T-helper 2 cell treated with Interferon-gamma antibody and Interleukin-4, amounts not matched to agents 5 μg/mL and 100 μg/mL, for 36 hours (primary cell): ENCODE measurements at regions not wholly inside any gene's neighbourhood (a gene's known extent, or its start where the extent isn't known, plus 50 kb on each side); places are given as distances from the start of the nearest gene placed in this dataset.
A peak's percentile ranks its signal among the peaks of the same experiment; 100 is the strongest.

Experiments used
- DNase-seq: peaks from one replicate; pipeline ENCODE4 v3.0.0; 2021; ENCODE audit warnings: low spot score
- H3K27ac Mint-ChIP-seq: one replicate; pipeline ENCODE4 v1.8.0; 2021; ENCODE audit warnings: mild to moderate bottlenecking, mixed read lengths
- H3K27me3 Mint-ChIP-seq: one replicate; pipeline ENCODE4 v1.8.0; 2021; ENCODE audit warnings: low read depth, mixed read lengths
- H3K36me3 Mint-ChIP-seq: one replicate; pipeline ENCODE4 v1.8.0; 2021; ENCODE audit warnings: low read depth, mixed read lengths
- H3K4me1 Mint-ChIP-seq: one replicate; pipeline ENCODE4 v1.8.0; 2021; ENCODE audit warnings: low read depth, mixed read lengths
- H3K4me3 Mint-ChIP-seq: one replicate; pipeline ENCODE4 v1.8.0; 2022; ENCODE audit warnings: mild to moderate bottlenecking, moderate library complexity, mixed read lengths
- H3K9me3 Mint-ChIP-seq: one replicate; pipeline ENCODE4 v1.8.0; 2021; ENCODE audit warnings: mixed read lengths

- Mint-ChIP-seq H3K4me1 (no peaks in the 10 kb centered on the region), H3K27me3 (no peaks in the 10 kb centered on the region), H3K9me3 (no peaks in the 10 kb centered on the region)
Measured at GRCh38 chr17:79168486-79169055, 93.9 kb downstream of the ENGASE start.

GRCh38 chr17:79167486-79167885 is 92.9 kb downstream of the ENGASE start:
- Mint-ChIP-seq H3K36me3 (no peaks in the 10 kb centered on the region), H3K27ac (no peak overlapping the region), H3K9me3 (no peaks in the 10 kb centered on the region), H3K27me3 (no peaks in the 10 kb centered on the region), H3K4me3 (no peak overlapping the region), H3K4me1 (no peaks in the 10 kb centered on the region)
- no peak for DNase-seq

More at GRCh38 chr17:79168486-79169055, 93.9 kb downstream of the ENGASE start:
- Mint-ChIP-seq H3K27ac (no peak overlapping the region), H3K4me3 (no peak overlapping the region), H3K36me3 (no peaks in the 10 kb centered on the region)
- DNase-seq: no peak

DNA sequence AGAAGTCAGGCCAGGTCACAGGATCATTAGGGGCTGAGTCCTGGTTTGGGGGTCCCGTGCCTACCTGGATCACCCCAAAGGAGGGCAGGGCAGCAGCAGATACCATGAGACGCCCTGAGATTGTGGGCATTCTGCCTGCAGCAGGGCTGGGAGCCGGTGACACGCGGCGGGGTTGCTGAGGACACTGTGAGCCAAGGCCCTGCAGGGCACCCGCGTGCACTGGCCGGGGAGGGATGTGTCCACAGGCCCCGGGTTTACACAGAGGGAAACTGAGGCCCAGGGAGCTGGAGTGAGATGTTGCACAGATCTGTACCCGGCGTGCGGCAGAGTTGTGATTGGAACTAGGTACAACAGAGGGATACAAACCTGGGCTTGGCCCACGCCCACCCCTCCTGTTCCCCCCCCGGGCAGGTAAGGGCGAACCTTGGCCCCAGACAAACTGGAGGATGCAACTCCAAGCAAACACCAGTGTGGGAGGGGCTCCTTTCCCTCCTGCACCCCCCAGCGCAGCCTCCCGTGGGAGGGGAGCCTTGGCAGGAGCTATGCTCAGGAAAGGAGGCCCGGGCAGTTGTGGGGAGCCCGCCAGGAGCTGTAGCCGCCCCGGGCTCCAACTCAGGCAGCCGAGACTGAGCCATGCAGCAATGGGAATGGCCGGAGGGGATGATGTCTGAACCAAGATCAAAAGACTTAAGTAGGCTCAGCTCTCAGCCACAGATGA is 91.3 kb downstream of the ENGASE start:
- Mint-ChIP-seq H3K9me3 (no peaks in the 10 kb centered on the region), H3K27me3 (no peaks in the 10 kb centered on the region), H3K36me3 (no peaks in the 10 kb centered on the region), H3K4me1 (no peaks in the 10 kb centered on the region), H3K27ac (no peak overlapping the region), H3K4me3 (no peak overlapping the region)
- DNase-seq: no peak

DNA sequence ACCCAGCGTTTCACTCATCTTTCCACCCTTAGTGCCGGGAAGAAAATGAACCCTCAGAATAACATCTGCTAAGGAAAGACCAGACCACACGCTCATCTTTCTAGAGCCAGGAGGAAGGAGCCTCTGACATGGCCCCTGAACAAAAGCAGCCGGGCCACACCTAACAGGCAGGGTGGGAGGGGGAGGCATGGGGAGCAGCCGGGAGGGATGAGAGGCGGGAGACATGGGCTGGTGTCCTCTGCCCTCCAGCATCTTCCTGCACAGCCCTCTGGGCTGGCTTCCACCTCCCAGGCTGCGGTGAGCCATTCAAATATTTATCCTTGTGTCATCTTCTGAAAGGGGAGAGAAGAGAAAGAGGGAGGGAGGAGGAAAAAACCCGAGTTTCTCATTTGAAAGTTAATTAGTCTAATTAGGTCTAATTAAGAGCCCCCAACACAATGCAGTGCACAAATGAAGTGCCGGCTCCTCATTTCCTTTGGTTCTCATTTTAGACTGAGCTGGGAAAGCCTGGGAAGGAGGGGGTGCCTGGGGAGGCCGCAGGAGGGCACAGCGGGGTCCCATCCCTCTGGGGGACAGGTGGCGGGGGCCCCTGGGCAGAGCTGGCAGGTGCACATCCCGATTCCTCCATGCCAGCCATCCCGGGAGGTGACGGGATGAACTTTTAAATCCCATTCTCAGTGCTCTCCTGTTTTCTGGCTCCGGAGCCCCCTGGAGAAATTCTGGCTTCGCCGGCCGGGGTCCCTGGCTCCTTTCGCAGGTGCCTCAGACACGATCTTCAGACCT is 90.5 kb downstream of the ENGASE start:
- no peak overlapping the region for H3K27ac Mint-ChIP-seq
- no peaks in the 10 kb centered on the region for H3K4me1 Mint-ChIP-seq
- no peaks in the 10 kb centered on the region for H3K9me3 Mint-ChIP-seq
- H3K27me3 Mint-ChIP-seq: no peaks in the 10 kb centered on the region
- H3K4me3 Mint-ChIP-seq: no peak overlapping the region
- H3K36me3 Mint-ChIP-seq: no peaks in the 10 kb centered on the region
- no peak for DNase-seq

DNA sequence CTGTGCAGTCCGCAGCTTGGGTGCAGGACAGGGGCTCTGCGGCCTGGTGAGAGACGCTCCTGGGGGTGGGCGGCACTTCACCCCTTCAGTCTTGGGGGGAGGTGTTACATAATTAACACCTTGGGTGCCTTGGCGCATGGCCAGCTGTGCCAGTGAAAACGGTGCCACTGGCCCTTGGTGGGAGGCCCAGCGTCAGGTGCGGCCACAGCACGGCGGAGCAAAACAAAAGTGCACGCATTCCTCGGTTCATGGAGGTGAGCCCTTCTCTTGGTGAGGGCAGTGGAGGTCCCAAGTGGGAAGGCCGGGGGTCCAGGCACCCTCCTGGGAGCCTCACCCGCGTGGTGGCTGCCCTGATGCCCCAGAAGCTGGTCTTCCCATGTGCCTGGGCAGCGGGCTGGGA is 89.8 kb downstream of the ENGASE start:
- no peak overlapping the region for H3K27ac Mint-ChIP-seq
- no peaks in the 10 kb centered on the region for H3K36me3 Mint-ChIP-seq
- no peaks in the 10 kb centered on the region for H3K27me3 Mint-ChIP-seq

DNA sequence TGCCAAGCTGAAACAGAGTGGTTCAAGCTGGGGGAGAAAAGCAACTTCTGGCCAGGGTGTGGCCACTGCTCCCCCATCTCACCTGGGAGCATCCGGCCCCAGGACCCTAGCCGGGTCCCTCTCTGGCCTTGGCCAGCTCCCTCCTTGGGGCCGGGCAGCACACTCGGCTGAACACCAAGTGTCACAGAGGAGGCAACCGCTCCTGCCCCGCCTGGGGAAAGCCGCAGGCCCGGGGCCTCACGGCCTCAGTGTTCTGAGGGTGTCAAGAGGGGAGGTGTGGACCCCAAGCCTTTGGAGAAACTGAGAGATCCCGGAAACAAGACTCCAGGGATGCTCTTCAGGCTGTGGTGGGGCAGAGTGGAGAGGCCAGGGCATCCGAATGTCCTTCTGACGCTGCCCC is 88.4 kb downstream of the ENGASE start:
- Mint-ChIP-seq H3K9me3 (no peaks in the 10 kb centered on the region), H3K4me3 (no peak overlapping the region), H3K36me3 (no peaks in the 10 kb centered on the region), H3K4me1 (no peaks in the 10 kb centered on the region), H3K27me3 (no peaks in the 10 kb centered on the region), H3K27ac (no peak overlapping the region)
- DNase-seq: no peak

More for the DNA sequence above, 89.8 kb downstream of the ENGASE start:
- DNase-seq: no peak
- H3K9me3 Mint-ChIP-seq: no peaks in the 10 kb centered on the region
- H3K4me3 Mint-ChIP-seq: no peak overlapping the region
- no peaks in the 10 kb centered on the region for H3K4me1 Mint-ChIP-seq

DNA sequence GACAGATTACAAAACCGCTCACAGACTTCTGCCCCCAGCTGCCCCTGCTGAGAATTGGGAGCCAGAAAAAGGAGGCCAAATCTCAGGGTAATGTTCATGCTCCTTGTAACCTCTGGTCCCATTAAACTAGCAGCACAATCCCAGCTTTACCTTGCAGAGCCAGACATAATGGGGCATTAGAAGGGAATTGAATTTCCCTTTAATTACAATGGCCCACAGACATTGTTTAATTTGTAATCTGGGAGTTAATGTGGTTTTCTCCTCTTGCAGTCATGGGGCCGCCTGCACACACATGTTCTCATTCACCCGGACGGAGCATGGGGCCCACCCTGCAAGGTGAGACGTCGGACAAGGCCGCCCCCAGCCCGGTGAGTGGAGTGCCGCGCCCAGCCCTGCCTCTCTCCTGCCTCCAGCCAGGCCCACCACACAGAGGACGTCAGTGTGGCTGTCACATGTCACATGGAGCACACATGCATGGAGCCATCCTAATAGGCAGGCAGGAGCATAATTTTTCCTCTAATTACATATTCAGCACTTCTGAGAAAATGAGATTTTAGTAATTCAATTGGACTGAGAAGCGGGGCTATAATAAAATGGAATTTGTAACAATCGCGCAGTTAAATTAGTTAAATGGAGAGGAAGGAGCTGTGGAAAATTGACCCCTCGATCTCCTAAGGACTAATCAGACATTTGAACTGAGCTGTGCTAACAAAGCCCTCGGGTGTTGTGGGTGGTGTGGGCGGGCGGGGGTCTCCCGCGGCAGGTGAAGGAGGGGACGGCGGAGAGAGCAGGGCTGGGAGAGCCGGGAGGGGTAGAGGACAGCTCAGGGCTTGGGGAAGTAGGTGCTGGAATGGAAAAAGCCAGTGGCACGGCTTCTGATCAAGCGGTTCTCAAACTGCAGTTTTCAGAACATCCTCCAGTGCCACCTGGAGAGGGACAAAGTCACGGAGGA is 87.7 kb downstream of the ENGASE start:
- DNase-seq: no peak
- Mint-ChIP-seq H3K4me1 (no peaks in the 10 kb centered on the region), H3K4me3 (no peak overlapping the region), H3K27me3 (no peaks in the 10 kb centered on the region), H3K9me3 (no peaks in the 10 kb centered on the region), H3K36me3 (no peaks in the 10 kb centered on the region), H3K27ac (no peak overlapping the region)

DNA sequence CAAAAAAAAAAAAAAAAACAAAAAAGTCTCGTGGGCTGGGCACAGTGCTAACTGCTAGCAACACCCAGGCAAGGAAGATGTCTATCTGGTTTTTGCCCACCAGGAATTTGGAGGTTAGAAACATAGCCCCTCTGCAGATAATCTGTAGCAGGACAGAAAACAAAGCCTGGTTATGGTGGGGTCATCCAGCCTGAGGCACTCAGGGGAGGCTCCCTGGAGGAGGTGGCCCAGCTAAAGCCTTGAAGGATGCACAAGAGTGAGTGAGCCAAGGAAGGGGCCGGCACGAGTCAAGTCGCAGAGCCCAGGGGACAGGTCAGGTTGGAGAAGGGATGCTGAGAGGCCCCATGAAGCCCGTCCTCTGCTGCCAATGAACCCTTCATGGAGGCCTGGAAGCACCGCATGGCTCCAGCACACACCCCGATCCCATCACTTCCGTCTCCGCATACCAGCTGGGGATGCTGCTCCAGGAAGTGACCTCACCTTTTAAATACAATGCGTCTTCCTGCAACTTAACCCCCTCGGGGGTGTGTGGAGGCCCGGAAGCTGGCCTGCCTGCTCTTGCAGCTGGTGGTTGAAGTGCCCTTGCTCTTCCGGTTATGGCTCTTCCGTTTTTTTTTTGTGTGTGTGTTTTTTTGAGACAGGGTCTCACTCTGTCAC is 86.5 kb downstream of the ENGASE start:
- Mint-ChIP-seq H3K27me3 (no peaks in the 10 kb centered on the region), H3K4me3 (no peak overlapping the region), H3K27ac (peak overlapping the region; percentile 5), H3K36me3 (no peaks in the 10 kb centered on the region), H3K9me3 (no peaks in the 10 kb centered on the region), H3K4me1 (no peaks in the 10 kb centered on the region)
- DNase-seq: peak; percentile 4

DNA sequence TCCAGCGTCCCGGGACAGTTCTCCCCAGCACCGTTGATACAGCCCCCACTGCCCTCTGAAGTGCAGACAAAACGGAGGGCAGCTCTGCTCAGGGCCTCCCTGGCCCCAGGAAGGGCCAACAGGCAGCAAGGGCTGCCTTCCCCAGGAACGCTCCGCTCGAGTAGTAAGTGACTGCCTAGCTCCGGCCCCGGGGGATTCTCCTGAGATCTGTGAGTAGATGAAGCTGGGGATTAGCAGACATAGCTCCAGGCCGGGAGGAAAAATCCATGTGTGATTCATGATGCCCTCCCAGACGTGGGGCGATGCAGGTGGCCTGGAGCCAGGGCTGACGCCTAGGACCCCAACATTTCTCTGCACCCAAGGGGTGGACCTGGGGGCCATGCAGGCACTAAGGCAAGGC is 85.3 kb downstream of the ENGASE start:
- no peak overlapping the region for H3K4me3 Mint-ChIP-seq
- no peak for DNase-seq
- H3K36me3 Mint-ChIP-seq: no peaks in the 10 kb centered on the region
- no peaks in the 10 kb centered on the region for H3K9me3 Mint-ChIP-seq
- no peaks in the 10 kb centered on the region for H3K27me3 Mint-ChIP-seq
- no peaks in the 10 kb centered on the region for H3K4me1 Mint-ChIP-seq
- no peak overlapping the region for H3K27ac Mint-ChIP-seq

GRCh38 chr17:79159471-79159870 is 84.8 kb downstream of the ENGASE start:
- Mint-ChIP-seq H3K4me1 (no peaks in the 10 kb centered on the region), H3K27ac (no peak overlapping the region), H3K36me3 (no peaks in the 10 kb centered on the region), H3K4me3 (no peak overlapping the region), H3K27me3 (no peaks in the 10 kb centered on the region), H3K9me3 (no peaks in the 10 kb centered on the region)
- no peak for DNase-seq

- no peaks in the 10 kb centered on the region for H3K4me1 Mint-ChIP-seq
- H3K4me3 Mint-ChIP-seq: no peak overlapping the region
- DNase-seq: no peak
- H3K36me3 Mint-ChIP-seq: no peaks in the 10 kb centered on the region
- H3K27ac Mint-ChIP-seq: no peak overlapping the region
- no peaks in the 10 kb centered on the region for H3K9me3 Mint-ChIP-seq
- H3K27me3 Mint-ChIP-seq: no peaks in the 10 kb centered on the region
Measured at GRCh38 chr17:79156463-79157095, 82.0 kb downstream of the ENGASE start.

- H3K36me3 Mint-ChIP-seq: no peaks in the 10 kb centered on the region
- no peak overlapping the region for H3K27ac Mint-ChIP-seq
- no peak for DNase-seq
- no peak overlapping the region for H3K4me3 Mint-ChIP-seq
- H3K9me3 Mint-ChIP-seq: no peaks in the 10 kb centered on the region
- no peaks in the 10 kb centered on the region for H3K4me1 Mint-ChIP-seq
- H3K27me3 Mint-ChIP-seq: no peaks in the 10 kb centered on the region
Measured at GRCh38 chr17:79155701-79156100, 81.1 kb downstream of the ENGASE start.
